ENCODE measurements at regions not wholly inside any gene's neighbourhood (a gene's known extent, or its start where the extent isn't known, plus 50 kb on each side); places are given as distances from the start of the nearest gene placed in this dataset.

DNA sequence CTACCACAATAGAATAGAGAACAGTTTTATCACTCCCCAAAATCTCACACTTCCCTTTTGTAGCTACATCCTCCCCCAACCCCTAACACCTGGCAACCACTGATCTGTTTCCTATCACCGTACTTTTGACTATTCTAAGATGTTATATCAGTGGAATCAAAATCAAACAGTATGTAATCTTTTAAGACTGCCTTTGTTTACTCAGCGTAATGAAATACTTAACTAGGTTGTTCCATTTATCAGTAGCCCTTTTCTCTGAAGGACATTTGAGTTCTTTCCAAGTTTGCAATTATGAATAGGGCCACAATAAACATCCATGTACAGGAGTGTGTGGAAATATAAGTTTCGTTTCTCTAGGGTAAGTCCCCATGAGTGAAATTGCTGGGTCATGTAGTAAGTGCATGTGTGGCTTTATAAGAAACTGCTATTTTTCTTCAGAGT lies 372.3 kb downstream of the SV2B start:
- DNase-seq (ENCODE audit: low read depth) = no peak

DNA sequence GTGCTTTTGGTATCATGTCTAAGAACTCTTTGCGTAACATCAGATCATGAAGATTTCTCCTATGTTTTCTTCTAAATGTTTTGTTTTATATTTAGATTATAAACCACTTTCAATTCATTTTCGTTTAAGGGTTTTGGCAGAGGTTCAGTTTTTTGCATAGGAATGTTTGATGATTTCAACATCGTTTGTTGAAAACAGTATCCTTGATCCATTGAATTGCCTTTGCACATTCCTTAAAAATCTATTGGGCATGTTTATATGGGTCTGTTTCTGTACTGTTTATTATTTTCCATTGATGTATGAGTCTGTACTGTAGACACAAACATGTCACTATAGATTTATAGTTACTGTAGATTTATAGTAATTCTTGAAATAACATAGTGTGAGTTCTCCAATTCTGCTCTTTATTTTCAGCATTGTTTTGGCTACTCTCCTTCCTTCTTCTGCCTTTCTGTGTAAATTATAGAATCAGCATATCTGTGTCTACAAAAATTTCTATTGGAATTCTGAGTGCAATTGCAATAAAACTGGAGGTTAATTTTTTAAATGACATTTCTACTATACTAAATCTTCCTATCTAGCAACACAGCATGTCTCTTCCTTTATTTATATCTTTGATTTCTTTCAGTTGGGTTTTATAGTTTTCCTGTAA lies 374.0 kb downstream of the SV2B start:
- DNase-seq (ENCODE audit: low read depth) = no peak

DNA sequence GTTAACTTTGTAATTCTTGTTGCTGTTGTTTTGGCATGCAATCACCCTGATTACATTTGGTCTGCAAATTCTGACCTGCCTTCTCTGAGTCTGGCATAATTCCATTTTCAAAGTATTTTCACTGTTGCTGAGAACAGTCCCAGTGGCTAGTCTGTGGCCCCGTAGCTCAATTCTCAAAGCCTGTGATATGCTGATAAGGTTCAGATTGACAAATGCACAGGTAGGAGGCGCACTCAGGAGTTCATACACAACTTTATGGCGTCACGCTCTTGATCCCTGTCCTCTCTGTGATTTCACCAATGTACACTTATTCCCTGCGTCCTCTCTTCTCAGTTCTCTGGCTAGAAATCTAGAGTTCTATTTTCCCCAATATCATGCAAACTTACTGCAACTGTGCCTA lies 376.6 kb upstream of the SLCO3A1 start:
- no peak for DNase-seq (ENCODE audit: low read depth)

DNA sequence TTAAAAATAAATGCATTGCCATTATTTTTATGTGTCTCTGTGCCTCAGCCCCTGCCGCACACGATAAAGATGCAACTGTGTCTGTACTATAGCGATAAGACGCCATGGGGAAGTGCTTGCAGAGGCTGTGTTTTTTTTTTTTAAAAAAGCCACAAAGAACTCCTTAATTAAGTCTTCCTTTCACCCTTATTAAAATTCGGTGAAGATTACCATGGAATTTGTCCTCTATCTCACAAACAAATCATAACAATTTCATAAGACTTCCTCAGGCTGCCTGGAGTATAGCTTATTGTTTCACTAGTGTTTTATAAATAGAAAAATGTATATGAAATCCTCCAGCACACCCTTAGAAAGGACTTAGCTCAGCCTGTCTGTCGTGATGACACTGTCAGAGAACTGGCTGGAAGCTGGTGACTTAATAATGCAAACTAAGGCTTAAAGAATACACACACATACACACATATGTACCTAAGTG lies 374.8 kb upstream of the SLCO3A1 start:
- DNase-seq (ENCODE audit: low read depth) = no peak

DNA sequence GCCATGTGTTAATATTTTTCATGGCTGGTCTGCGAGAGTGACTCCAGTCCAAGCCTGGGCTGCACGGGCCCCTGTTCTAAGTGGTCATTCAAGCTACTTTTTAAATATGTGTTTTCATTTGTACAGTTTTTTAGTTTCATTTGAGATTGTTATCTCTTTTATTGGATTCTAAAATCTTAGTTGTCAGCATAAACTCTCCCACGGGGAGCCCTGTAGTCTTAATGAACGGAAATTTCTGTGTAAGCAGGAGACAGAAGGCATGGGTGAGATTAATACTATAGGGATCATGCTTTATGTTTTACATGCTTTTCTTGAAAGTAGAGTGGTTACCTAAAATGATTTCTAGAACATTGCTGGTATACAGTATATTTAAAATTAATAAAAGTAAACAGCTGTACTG lies 373.1 kb upstream of the SLCO3A1 start:
- DNase-seq (ENCODE audit: low read depth) = no peak

DNA sequence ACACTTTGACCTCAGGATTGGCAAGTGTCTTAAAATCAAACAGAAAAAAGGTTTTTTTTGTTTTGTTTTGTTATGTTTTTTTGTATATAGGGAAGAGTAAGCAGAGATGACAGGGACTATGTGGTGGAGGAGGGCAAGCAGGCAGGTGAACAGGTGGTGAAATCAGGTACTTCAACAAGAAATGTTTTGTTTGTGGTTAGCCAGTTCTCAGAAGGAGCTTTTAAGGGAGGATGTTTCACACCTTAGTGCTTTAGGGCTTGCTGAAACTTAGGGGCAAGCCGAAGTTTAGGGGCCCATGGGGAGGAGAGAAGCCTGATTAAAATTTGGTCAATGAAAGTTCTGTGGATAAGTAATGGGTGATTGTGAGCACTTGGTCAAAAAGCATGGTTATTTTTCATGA lies 370.7 kb upstream of the SLCO3A1 start:
- no peak for DNase-seq (ENCODE audit: low read depth)

GRCh38 chr15:91484141-91484540 lies 369.4 kb upstream of the SLCO3A1 start:
- DNase-seq (ENCODE audit: low read depth) = no peak

DNA sequence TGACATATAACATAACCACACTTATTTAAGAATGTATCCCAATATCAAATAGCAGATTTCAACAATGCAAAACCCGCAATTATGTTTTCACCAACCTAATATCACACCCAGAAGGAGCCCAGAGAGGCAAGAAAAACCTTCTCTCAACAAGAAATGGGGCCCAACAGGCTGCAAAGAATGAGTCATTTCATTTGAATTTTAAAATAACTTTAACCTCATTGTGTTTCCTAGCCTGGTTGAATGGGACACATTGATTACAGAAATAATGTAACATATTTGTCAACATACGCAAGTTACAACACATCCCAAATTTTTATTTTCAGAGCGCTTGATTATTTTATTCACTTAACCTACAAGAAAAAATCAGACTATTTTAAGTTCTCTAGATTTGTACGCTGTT lies 365.1 kb upstream of the SLCO3A1 start:
- no peak for DNase-seq (ENCODE audit: low read depth)

DNA sequence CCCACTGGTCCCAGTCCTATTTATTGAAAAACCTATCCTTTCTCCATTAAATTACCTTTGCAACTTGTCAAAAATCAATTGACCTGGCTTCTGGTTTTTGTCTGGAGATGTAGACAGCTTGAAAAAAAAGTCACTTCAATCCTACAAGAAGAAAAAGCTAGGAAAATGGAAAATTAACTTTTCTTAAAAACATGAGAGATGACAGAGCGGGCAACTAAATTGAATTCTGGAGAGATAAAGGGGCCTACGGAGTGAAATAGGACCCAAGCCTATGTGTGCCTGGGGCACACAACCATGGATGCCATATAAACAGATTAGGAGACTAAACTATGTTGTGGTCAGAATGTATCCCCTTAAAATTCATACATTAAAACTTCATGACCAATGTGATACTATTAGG lies 363.3 kb upstream of the SLCO3A1 start:
- no peak for DNase-seq (ENCODE audit: low read depth)

DNA sequence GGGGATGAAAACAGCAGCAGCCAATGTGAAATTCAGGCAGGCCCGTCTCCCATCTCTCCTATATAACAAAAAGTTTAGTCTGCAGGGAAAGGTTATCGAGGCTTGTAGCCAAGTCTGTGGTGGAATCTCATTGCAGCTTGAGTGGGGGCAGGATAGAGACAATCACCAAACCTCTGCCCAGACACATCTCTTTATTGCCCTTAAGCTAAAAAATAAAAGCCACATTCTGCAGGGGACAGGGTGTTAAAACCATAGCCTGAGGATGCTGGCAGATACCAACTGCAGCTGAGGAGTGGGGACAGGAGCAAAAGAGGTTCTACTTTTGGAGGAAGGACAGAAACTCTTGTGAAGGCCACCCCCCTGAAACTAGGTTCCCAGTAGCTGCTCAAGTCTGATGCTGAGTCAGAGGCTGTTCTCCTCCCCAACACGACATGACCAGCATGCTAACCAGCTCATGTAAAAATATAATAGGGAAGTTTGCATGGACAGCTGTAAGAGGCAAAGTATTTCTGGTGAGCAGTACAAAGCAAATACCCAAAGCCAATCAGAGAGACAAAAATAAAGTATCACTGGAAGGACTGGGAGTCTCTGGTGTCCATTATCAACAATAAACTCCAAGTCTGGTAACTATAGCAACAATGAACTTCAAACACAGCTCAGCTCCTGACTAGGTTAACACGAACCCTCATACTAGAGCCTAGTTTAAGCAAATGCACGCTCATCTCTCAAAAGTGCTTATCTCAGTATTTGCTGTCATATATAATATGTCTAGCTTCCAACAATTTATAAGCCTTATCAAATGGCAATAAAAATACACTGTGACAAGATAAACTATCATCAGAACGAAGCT lies 362.2 kb upstream of the SLCO3A1 start:
- DNase-seq (ENCODE audit: low read depth) = no peak

DNA sequence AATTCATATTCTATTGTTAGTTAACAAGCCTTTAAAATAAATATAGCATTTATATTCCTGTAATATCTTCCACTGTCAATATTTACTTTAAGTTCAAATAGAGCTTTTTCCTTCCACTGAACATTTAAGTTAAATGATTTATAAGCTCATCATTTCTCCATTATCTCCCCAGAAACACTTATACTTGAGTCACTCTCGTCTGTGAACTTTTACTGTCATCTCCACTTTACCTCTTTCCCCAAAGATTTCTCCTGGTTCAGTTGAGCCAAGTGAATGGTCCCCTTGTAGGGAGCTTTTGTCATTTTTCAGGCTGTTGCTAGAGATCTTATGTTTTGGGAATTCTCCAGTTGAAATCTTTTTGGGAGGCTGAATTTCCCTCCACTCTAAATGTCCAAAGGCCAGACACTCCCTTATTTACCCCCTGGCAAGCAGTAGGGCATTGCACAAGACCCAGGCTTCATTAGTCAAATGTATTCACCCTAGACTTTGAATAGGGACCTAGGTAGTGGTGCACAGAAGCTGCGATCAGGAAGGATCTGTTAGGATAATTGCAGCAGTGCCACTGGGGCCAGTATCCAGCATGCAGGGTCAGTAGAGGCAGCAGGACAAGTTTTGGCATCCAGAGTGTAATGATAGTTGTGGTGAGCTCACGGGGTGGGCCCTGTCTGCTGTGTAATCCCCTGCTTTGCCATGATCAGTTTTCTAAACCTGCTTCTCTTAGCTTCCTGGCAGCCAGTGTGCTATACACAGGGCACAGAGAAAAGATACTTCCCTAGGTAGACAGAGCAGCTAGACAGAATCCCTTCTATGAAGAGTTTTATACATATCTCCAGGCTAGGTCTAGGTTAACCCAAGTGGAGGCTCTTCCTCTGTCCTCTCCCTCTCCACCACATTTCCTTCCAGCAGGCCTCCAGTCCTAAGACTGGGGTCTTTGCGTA lies 356.5 kb upstream of the SLCO3A1 start:
- DNase-seq (ENCODE audit: low read depth) = no peak

DNA sequence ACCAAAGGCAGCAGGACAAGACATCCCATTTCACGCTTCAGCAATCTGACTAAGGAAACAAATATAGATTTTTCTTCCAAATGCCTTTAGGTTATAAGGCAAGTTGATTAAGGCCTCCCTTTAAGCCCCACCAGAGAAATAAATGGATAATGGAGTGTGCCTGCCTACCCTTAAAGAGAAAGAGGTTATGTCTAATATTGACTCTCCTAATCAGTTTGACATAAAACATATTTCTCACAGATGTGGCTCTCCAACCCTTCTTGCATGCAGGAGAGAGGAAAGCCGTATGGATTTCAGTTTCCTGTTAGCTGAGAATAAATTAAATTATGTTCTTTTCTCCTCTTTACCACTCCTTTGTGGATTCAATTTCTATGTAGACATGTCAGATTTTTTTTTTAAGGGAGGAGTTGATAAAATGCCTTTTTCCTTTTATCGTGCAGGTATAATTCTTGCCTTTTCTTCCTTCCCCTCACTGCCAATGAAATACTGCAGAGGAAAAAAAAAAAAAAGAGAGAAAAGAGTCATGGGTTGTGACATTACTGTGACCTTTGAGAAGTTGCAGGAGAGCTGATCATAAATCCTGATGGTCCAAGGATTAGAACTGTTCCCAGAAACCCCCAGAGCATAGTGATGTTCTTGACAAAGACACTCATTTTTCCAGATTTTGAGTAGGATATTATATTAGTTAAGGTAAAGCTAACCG lies 355.3 kb upstream of the SLCO3A1 start:
- no peak for DNase-seq (ENCODE audit: low read depth)

GRCh38 chr15:91498749-91499062 lies 354.8 kb upstream of the SLCO3A1 start:
- DNase-seq (ENCODE audit: low read depth) = no peak

DNA sequence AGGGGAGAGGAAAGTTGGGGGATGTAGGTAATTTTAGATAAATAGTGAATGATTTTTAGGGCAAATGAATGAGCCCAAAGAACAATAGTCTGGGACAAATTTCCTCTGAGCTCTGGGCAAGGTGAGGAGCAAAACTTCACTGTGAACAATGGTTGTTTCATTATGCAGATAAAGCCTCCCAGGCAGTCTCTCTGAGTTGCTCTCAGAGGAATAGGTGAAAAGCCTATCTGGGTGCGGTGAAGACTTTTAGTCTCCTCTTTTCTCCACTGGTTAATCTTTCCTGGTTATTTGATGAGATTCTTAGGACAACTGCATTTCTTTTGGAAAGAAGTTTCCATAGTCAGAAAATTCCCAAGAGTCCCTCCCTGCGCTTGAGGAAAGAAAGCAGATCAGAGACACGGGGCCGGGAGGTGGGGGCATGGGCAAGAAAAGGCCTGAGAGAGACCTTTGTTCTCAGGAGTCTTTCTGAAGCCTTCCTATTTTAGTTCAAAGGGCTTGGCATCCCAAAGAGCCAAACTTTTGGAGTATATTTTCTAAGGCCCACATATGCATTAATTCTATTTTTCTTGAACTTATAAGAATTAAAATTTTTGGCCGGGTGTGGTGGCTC lies 353.6 kb upstream of the SLCO3A1 start:
- DNase-seq (ENCODE audit: low read depth) = no peak

DNA sequence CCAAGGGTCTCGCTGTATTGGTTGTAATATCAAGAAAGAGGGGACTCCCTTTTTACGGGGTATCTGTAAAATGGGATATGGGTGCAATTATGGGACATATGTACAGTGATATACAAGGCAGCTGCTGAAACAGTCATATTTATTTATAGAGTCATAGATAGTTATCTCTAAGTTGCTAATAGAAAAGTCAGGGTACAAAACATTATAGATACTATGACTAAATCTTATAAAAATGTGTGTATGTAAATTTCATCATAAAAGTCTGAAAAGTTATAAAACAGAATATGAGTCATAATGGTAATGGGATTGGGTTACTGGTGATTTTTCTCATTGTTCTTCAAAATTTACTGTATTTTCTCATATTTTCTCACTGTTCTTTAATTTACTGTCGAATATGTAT lies 344.9 kb upstream of the SLCO3A1 start:
- DNase-seq (ENCODE audit: low read depth) = no peak

- DNase-seq (ENCODE audit: low read depth) = no peak
Measured at GRCh38 chr15:91514147-91514546, 339.4 kb upstream of the SLCO3A1 start.

DNA sequence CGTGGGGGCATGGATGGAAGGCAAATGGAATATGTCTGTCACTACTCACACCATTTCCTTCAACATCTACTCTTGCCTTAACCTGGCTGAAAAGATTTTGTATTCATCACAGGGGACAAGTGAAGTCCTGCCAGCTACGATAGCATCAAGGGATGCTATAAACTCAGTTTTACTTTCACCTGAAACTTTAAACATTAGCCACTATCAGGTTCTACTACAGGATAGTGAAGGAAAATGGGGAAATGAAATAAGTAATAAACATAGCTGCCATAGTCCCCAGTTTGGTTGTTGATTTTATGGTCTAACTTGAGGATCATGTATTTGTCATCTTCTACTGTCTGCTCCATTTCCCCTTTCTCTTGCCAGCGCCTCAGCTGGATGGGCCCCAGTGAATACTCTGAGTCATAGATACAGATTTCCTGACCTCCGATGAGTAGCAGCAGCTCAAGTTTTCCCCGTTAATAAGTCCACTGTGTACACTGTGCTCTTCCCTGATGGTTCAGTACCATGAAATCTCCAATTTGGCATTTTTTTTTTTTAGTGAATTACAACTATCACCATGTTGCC lies 338.2 kb upstream of the SLCO3A1 start:
- DNase-seq (ENCODE audit: low read depth) = peak; percentile 56

DNA sequence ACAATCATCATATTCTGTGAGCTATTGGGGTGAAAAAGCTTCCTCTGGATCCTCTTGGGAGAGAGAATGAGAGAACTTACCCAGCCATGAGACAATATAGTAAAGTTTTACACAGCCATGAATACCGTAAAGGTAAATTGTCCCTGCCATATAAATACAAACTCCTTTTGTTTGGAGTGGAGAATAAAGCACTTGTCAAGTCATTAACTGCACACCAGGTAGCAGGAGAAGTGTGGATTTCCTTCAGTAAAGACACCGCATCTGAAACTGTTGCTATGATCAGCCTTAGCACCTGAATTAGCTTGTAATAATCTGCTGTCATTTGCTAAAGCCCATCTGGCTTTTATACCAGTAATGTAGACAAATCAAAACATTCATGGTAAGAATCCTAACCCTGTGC lies 336.6 kb upstream of the SLCO3A1 start:
- no peak for DNase-seq (ENCODE audit: low read depth)

GRCh38 chr15:91517491-91518200 lies 335.9 kb upstream of the SLCO3A1 start:
- DNase-seq (ENCODE audit: low read depth) = peak; percentile 30

DNA sequence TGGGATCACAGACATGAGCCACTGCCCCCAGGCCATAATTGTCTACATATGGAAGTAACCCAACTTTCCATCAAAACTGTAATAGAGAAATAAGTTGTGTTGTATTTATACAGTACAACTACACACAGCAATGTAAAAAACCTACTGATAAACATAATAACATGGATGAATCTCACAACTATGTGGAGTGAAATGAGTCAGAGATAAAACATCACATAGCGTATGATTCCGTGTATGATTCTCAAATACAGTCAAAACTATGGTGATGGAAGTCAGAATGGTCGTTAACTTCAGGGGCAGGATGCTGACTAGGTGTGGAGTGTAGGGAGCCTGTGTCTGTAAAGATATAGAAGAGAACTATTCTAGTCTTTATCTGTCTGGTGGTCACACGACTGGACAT lies 332.7 kb upstream of the SLCO3A1 start:
- no peak for DNase-seq (ENCODE audit: low read depth)
